ENCODE measurements at regions not wholly inside any gene's neighbourhood (a gene's known extent, or its start where the extent isn't known, plus 50 kb on each side); places are given as distances from the start of the nearest gene placed in this dataset.
A peak's percentile ranks its signal among the peaks of the same experiment; 100 is the strongest.

- DNase-seq (ENCODE audit: low spot score), result no peak
Observed at GRCh38 chr2:198417836-198418235, 613.4 kb downstream of the PLCL1 start.

GRCh38 chr2:198414976-198415375 lies 610.6 kb downstream of the PLCL1 start:
- no peak for DNase-seq (ENCODE audit: low spot score)

- no peak for DNase-seq (ENCODE audit: low spot score)
Observed at GRCh38 chr2:198411936-198412335, 607.5 kb downstream of the PLCL1 start.

DNA sequence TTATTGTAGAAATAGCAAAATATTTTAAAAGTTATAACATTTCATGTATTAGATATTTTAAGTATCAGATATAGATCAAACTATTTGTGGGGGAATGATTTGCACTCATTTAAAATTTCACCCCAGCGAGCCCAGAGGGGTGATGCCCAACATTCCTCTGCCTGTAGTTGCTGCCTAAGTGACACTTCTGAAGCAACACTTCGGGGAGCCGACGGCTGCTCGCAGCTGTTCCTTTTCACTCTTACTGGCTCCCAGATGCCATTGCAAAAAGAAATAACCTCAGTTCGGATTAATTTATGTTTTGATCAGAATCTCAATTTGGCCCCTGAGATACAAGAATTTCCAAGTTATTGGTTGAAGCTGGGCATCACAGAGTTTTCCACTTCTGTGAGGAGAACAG lies 603.8 kb downstream of the PLCL1 start:
- DNase-seq (ENCODE audit: low spot score), result no peak

GRCh38 chr2:198405311-198405710 lies 600.9 kb downstream of the PLCL1 start:
- DNase-seq (ENCODE audit: low spot score), result no peak

DNA sequence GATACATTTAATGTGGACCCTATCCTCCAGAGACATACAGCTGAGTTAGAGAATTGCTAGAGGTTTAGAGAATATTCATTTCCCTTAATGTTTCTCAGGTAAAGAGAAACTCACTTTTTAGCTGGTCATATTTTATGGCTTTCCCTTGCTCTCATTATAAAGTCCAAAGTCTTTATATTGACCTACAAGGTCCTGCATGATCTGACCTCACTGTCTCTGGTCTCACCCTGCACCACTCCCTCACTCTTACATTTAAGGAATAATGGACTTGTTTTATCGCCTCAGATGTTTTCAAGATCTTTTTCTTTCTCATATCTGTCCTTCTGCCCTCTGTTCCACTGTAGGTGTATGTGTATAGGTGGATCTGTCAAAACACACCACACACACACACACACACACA lies 597.3 kb downstream of the PLCL1 start:
- DNase-seq (ENCODE audit: low spot score), result no peak

- no peak for DNase-seq (ENCODE audit: low spot score)
Observed at GRCh38 chr2:198400999-198401398, 596.6 kb downstream of the PLCL1 start.

DNA sequence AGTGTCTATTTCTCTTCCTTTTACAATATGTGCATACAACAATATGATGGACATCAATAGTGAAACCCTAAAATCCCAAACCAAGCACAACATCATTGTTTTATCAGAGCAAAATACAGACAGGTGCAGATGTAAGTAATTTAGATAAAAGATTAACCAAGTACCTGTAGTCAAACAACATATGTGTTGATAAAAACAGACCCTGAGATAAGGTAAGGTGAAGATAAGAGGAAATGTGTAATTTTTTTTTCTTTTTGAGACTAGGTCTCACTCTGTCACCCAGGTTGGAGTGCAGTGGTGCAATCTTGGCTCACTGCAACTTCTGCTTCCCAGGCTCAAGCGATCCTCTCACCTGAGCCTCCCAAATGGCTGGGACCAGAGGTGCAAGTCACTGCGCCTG lies 589.8 kb downstream of the PLCL1 start:
- DNase-seq (ENCODE audit: low spot score), result no peak

- DNase-seq (ENCODE audit: low spot score), result no peak
Observed at GRCh38 chr2:198390670-198391069, 586.3 kb downstream of the PLCL1 start.

GRCh38 chr2:198387677-198388076 lies 583.3 kb downstream of the PLCL1 start:
- DNase-seq (ENCODE audit: low spot score), result no peak

GRCh38 chr2:198385856-198386255 lies 581.5 kb downstream of the PLCL1 start:
- no peak for DNase-seq (ENCODE audit: low spot score)

DNA sequence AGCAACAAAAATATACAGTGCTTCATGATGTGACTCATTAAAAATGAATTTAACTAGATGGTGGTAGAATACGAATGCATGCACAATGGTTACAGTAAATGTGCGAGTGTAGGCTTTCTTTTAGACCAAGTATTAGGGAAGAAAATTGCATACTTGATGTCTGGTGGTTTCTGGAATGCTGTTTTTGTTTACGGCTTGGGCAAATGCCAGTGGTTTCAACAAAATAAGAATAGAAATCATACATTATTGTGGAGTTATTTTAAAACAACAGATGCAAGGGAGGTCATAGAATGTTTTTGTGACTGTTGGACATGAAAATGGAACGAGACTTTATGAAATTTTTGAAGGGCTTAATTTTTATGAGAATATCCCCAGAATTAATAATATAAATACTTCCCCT lies 580.9 kb downstream of the PLCL1 start:
- DNase-seq (ENCODE audit: low spot score), result no peak

- no peak for DNase-seq (ENCODE audit: low spot score)
Observed at GRCh38 chr2:198383392-198383791, 579.0 kb downstream of the PLCL1 start.

GRCh38 chr2:198382811-198383210 lies 578.4 kb downstream of the PLCL1 start:
- no peak for DNase-seq (ENCODE audit: low spot score)

DNA sequence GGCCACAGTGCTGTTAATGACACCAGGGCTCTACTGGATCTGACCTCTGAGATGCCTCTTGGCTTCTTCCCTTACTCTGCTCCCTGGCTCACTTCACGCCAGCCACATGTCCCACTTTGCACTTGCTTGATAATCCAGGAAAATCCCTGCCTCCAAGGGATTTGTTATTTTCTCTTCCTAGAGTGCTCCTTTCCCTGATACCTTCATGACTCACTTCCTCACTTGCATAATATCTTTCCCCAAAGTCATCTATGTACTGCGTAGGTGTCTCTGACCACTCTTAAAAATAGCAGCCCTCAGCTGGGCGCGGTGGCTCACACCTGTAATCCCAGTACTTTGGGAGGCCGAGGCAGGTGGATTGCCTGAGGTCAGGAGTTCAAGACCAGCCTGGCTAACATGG lies 572.3 kb downstream of the PLCL1 start:
- no peak for DNase-seq (ENCODE audit: low spot score)

DNA sequence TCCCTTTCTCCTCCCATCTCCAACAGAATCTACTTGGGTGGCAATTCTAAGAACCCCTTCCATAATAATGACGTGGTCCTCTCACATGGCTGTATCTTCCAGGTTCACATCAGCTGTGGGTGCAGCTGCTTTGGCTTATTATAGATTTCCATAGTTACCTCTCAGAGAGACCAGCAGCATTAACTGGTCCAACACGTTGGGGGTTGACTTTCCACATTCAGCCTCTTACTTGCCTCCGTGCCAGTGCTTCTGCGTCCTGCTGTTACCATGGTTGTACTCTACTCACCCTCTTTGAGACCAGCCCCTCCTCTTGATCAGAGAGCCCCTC lies 570.7 kb downstream of the PLCL1 start:
- no peak for DNase-seq (ENCODE audit: low spot score)

DNA sequence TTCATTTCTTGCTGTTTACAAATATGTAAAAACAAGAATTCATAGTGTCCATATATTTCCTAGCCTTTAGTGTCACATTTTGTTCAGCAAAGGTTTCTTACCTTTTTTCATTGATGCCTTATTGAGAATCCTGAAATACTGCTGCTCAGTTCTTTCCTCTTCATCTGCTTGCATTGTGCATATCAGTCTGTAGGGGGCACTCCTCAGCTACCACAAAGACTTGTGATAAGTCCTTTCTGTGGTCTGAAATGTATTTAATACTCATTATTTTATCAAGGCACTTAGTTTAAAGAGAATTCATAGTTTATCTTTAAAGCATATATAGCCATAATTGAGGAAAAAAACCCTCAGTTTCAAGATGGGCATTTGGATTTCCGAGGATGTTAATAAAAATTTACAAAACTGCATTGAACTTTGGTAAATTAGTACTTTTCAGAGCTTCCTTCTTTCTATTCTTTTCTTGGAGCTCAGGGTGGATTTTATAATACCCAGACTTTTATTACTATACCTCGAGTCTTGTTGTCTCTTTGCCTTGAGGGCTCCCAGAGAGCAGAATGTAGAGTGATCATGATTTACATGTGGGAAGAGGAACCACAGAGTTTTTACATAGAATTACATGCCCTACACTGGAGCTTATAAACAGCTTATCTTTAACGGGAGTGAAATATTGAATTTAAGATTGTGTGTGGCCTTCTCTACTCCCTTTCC lies 570.1 kb downstream of the PLCL1 start:
- peak; percentile 53 for DNase-seq (ENCODE audit: low spot score)

GRCh38 chr2:198371921-198372543 lies 567.6 kb downstream of the PLCL1 start:
- no peak for DNase-seq (ENCODE audit: low spot score)

DNA sequence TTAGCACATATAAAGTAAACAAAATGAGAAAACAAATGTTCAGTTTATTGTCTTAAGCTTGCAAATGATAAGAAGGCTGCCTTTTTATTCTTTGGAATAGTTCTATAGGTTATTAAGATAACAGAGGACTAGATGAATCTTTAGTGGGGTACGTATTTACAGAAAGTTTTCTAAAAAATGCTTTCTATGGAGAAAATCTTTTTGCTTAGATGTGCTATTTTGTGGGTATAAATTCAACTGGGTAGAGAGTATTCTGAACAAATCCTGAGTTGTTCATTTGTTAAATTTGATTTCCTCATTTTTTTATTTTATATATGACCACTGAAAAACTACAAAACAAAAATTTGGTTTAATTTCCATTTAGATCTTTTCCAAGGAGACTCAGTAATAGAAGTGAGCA lies 566.9 kb downstream of the PLCL1 start:
- DNase-seq (ENCODE audit: low spot score), result no peak

- DNase-seq (ENCODE audit: low spot score), result no peak
Observed at GRCh38 chr2:198368089-198368488, 563.7 kb downstream of the PLCL1 start.

GRCh38 chr2:198362740-198363139 lies 558.3 kb downstream of the PLCL1 start:
- no peak for DNase-seq (ENCODE audit: low spot score)

GRCh38 chr2:198359308-198359707 lies 554.9 kb downstream of the PLCL1 start:
- no peak for DNase-seq (ENCODE audit: low spot score)

GRCh38 chr2:198356157-198356556 lies 551.8 kb downstream of the PLCL1 start:
- no peak for DNase-seq (ENCODE audit: low spot score)

DNA sequence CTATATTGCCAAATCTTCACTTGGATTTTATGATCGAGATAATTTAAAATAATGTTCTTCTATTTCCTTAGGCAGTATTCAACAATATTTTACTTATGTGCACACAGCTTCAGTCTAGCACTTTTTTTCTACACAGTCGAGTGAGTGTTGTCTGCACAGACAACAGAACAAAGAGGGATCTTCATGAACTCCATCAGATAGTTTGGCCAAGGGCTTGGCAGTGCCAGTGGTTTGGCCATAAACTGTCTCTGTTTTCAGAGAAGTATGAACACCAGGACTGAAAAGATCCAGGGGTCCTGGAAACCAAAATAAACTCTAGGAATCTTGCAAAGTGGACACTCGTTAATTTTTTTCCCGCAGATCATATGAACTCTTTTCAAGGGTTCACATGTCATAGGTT lies 547.3 kb downstream of the PLCL1 start:
- no peak for DNase-seq (ENCODE audit: low spot score)

Measured in umbilical cord (tissue), 1 donor.